ENCODE measurements at regions not wholly inside any gene's neighbourhood (a gene's known extent, or its start where the extent isn't known, plus 50 kb on each side); places are given as distances from the start of the nearest gene placed in this dataset.

DNA sequence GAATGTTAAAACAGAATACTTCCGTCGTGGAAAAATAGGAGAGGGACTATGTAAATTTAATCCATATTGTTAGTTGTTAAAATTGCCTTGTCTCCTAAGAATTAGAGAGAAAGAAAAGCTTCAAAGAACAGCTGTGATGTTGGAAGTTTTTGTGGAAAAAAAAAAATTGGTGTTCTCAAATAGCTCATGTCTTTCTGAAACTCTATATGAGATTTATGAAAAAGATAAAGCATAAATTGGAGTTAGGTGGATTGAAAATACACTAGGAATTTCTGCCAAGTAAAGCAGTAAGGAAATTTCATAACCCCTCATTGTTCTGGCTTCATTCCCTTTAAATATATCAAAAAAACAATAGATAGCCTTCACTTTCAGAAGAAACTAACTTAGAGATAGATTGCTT lies 274.0 kb upstream of the ADAMTS5 start:
- POLR2A ChIA-PET = no interaction called here
- intact Hi-C loops (cut with micrococcal nuclease) = no loop called here
- no peak for DNase-seq (ENCODE audit: unreplicated experiment)
- no TSS peak for BruUV-seq (replicated peaks)
- Mint-ChIP-seq H3K4me1 (ENCODE audit: insufficient read depth, unreplicated experiment) (peaks cover 6% of the 10 kb centered on the region), H3K27ac (ENCODE audit: low read depth, unreplicated experiment) (no peak overlapping the region), H3K4me3 (ENCODE audit: unreplicated experiment) (no peak overlapping the region), H3K9me3 (ENCODE audit: unreplicated experiment) (no peaks in the 10 kb centered on the region), H3K36me3 (ENCODE audit: insufficient read depth, unreplicated experiment) (no peaks in the 10 kb centered on the region), H3K27me3 (ENCODE audit: insufficient read depth, unreplicated experiment) (no peaks in the 10 kb centered on the region)
- CTCF ChIA-PET = no interaction called here
- TF ChIP-seq, protein P1, sequence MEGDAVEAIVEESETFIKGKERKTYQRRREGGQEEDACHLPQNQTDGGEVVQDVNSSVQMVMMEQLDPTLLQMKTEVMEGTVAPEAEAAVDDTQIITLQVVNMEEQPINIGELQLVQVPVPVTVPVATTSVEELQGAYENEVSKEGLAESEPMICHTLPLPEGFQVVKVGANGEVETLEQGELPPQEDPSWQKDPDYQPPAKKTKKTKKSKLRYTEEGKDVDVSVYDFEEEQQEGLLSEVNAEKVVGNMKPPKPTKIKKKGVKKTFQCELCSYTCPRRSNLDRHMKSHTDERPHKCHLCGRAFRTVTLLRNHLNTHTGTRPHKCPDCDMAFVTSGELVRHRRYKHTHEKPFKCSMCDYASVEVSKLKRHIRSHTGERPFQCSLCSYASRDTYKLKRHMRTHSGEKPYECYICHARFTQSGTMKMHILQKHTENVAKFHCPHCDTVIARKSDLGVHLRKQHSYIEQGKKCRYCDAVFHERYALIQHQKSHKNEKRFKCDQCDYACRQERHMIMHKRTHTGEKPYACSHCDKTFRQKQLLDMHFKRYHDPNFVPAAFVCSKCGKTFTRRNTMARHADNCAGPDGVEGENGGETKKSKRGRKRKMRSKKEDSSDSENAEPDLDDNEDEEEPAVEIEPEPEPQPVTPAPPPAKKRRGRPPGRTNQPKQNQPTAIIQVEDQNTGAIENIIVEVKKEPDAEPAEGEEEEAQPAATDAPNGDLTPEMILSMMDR (IDR thresholded peaks at IDR 0.05; ENCODE audit: unreplicated experiment) = no peak

DNA sequence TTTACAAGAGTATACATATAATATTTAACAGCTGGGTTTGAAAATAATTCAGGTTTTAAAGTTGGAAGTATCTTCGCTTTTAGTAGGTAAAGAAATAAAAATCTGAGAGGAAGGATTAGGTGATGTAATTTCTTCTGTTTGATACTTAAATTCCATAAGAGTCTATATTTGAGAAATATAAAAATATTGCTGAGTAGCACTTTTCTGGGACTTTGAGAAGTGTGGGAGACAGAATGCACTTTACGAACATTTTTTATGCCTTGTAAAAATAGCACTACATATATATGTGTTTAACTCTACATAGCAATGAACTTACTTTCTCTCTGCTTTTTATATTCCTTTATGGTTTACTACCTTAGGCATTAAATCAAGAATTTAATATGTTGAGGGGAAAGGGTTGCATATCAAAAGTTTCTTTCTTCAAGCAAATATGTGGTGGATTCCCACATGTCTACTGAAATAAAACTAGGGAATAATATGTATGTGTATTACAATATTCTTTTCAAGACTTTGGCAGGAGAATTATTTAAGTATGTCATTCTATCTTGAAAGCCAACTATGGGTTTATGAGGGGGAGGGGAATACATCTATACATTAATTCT lies 266.7 kb upstream of the ADAMTS5 start:
- DNase-seq (ENCODE audit: unreplicated experiment) = no peak
- no peak overlapping the region for H3K27ac Mint-ChIP-seq (ENCODE audit: low read depth, unreplicated experiment)
- H3K36me3 Mint-ChIP-seq (ENCODE audit: insufficient read depth, unreplicated experiment) = no peaks in the 10 kb centered on the region
- no peaks in the 10 kb centered on the region for H3K9me3 Mint-ChIP-seq (ENCODE audit: unreplicated experiment)
- H3K4me1 Mint-ChIP-seq (ENCODE audit: insufficient read depth, unreplicated experiment) = no peaks in the 10 kb centered on the region
- no peaks in the 10 kb centered on the region for H3K27me3 Mint-ChIP-seq (ENCODE audit: insufficient read depth, unreplicated experiment)
- intact Hi-C loops (cut with micrococcal nuclease) = no loop called here
- no peak overlapping the region for H3K4me3 Mint-ChIP-seq (ENCODE audit: unreplicated experiment)
- no TSS peak for BruUV-seq (replicated peaks)
- ChIA-PET CTCF (no interaction called here), POLR2A (no interaction called here)
- TF ChIP-seq, protein P1 (IDR thresholded peaks at IDR 0.05; ENCODE audit: unreplicated experiment) = no peak

DNA sequence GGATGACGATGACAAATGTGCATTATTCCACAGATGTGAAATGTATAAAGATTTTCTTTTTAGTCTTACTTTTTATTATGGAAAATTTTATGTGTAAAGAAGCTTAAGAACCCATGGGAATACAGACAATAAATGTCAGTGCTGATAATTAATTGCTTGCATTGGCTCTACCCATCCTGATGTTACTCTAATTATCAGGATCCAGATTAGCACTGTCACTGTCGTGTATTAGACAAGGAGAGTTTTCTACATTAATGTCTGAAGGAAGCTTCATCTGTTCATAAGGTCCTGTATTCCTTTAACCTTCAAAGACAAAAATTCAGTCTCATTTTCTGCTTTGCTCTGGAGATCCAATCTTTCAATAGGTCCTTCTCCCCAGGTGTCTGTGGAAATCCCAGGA lies 259.1 kb upstream of the ADAMTS5 start:
- CTCF ChIA-PET = no interaction called here
- TF ChIP-seq, protein P1 (IDR thresholded peaks at IDR 0.05; ENCODE audit: unreplicated experiment) = no peak
- intact Hi-C loops (cut with micrococcal nuclease) = no loop called here
- POLR2A ChIA-PET = interaction anchor here (0.6 kb wide), 1 partner anchor 36 kb away, joined by 3 read pairs; no protein-coding TSS in a partner anchor
- DNase-seq (ENCODE audit: unreplicated experiment) = no peak
- H3K4me1 Mint-ChIP-seq (ENCODE audit: insufficient read depth, unreplicated experiment) = peaks cover 6% of the 10 kb centered on the region
- H3K27me3 Mint-ChIP-seq (ENCODE audit: insufficient read depth, unreplicated experiment) = no peaks in the 10 kb centered on the region
- BruUV-seq (replicated peaks) = no TSS peak
- no peak overlapping the region for H3K27ac Mint-ChIP-seq (ENCODE audit: low read depth, unreplicated experiment)
- H3K9me3 Mint-ChIP-seq (ENCODE audit: unreplicated experiment) = no peaks in the 10 kb centered on the region
- H3K36me3 Mint-ChIP-seq (ENCODE audit: insufficient read depth, unreplicated experiment) = no peaks in the 10 kb centered on the region
- no peak overlapping the region for H3K4me3 Mint-ChIP-seq (ENCODE audit: unreplicated experiment)

DNA sequence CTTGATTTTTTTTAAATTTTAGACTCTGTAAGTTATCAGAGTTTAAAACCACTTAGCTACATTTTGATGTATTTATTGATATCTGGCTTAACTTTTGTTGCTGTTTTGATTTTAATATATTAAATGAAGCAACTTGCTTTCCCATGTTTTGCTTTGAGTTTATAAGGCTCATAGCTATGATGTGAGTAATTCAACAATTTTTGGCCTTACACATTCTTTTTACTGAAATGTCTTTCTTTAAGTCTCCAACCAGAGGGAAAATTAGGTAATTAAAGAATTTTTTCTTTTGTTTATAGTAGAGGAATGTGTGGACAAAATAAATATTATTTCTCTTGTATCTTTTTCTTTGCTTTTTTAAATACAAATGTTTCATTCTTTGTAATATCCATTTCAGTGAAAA lies 258.3 kb upstream of the ADAMTS5 start:
- intact Hi-C loops (cut with micrococcal nuclease) = no loop called here
- ChIA-PET CTCF (interaction anchor here (0.6 kb wide), 1 partner anchor 339 kb away, joined by 3 read pairs; no protein-coding TSS in a partner anchor), POLR2A (interaction anchor here (0.7 kb wide), 1 partner anchor 60 kb away, joined by 5 read pairs; no protein-coding TSS in a partner anchor)
- no peak for DNase-seq (ENCODE audit: unreplicated experiment)
- Mint-ChIP-seq H3K27me3 (ENCODE audit: insufficient read depth, unreplicated experiment) (no peaks in the 10 kb centered on the region), H3K9me3 (ENCODE audit: unreplicated experiment) (no peaks in the 10 kb centered on the region), H3K27ac (ENCODE audit: low read depth, unreplicated experiment) (no peak overlapping the region), H3K4me1 (ENCODE audit: insufficient read depth, unreplicated experiment) (peaks cover 6% of the 10 kb centered on the region), H3K36me3 (ENCODE audit: insufficient read depth, unreplicated experiment) (no peaks in the 10 kb centered on the region), H3K4me3 (ENCODE audit: unreplicated experiment) (no peak overlapping the region)
- TF ChIP-seq, protein P1 (IDR thresholded peaks at IDR 0.05; ENCODE audit: unreplicated experiment) = no peak
- no TSS peak for BruUV-seq (replicated peaks)

Data from MCF 10A (cell line).